NCI-H82 treated with DMSO at 0.1 percent for 48 hours (cell line): ENCODE measurements at regions not wholly inside any gene's neighbourhood (a gene's known extent, or its start where the extent isn't known, plus 50 kb on each side); places are given as distances from the start of the nearest gene placed in this dataset.
"Not testable (repeated sequence)": the region's sequence is repeated elsewhere in the genome, so short reads cannot be mapped to it uniquely, and the experiment has no call there.

Source experiments
- DNase-seq: peaks from one replicate; lab custom pipeline; 2025; ENCODE audit not compliant: unreplicated experiment; lab: John Stamatoyannopoulos, UW

DNA sequence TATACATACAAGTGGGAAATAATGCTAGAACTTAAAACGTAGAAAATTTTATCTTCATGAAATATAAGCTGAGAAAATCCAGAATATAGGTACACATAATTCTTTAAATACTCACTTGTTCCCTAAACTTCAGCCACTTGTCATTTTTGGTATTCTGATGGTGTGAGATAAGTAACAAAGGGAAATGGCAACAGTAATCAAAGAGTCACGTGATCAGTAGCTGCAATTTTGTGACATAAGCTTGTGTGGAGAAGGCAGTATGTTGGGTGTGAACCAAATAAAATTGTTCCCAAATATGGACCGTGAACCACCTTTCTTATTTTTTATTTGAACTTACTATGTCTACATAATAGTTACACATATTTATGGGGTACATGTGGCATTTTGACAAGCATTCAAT is 650.3 kb upstream of the ADARB2 start:
- no peak for DNase-seq

DNA sequence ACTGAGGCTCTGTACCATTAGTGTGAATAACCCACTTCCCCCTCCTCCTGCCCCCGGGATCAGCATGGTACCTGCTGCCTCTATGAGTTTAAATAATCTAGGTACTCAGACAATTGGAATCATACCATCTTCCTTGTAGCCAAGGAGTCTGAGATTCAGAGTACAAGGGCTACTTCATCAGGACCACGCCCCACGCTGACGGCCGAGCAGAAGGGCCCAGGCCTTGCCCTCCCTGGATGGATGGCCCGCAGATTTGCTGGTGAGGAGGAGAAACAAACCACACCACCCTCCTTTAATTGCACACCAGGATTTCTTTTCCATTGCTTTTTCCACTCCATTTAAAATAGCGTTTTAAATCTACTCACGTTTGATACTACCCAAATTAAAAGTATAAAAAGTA is 649.9 kb upstream of the ADARB2 start:
- no peak for DNase-seq

DNA sequence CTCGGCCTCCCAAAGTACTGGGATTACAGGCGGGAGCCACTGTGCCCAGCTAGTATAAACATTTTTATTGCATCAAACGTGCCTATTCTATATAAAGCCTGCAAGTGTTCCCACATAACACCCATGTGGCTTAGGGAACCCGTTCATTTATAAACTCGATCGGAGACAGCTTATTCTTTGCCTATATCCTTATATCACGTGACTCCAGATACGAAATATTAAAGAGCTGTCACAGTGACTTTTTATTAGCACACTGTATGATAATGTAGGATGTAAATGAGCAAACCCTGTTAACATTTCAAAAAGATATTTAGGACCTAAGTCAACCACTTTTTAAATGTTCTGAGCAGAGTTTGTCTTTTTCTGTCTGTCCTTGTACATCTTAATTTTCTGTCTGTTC is 642.9 kb upstream of the ADARB2 start:
- no peak for DNase-seq

DNA sequence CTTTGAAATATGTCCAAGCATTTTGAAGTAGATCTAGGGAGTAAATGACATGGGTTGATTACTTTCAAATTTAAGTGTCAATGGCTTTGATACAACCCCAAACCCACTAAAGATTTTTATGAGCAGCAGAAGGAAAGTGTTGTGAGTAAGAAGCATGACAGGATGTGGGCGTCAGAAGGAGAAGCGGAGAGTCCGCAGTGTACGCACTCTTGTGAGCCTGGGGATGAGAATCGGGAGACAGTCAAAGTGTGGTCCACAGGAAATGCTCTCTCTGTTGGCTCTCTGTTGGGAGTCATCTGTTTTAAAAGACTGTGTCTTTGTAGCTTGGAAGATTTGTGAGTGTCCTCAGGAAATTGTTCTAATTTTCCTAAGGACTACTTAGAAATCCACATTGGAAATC is 629.8 kb upstream of the ADARB2 start:
- no peak for DNase-seq

DNA sequence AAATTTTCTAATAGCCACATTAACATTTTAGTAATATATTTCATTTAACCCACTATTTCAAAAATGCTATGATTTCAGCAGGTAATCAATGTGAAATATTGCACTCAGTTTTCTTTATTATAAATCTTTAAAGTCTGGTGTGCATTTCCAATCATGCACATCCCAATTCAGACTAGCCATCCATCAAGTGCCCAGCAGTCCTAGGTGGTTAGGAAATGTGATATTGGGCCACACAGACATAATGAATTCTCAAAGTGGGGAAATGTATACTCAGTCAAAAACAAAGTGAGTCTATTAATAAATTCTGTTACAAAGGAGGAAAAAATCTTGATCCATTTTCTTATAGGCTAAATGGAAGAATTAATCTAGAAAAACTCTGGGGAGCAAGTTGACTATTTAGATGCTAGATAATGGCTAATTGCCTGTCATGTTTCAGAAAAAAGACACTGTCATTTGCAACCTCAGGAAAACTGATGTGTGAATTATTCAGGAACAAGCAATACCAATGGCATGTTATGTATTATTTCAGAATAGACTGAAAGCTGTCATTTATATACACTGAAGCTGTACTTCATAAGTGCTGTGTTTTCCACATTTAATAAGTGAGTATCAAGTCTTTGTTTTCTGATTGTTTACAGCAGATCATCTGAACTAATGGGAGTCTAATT is 629.1 kb upstream of the ADARB2 start:
- DNase-seq: no peak

DNA sequence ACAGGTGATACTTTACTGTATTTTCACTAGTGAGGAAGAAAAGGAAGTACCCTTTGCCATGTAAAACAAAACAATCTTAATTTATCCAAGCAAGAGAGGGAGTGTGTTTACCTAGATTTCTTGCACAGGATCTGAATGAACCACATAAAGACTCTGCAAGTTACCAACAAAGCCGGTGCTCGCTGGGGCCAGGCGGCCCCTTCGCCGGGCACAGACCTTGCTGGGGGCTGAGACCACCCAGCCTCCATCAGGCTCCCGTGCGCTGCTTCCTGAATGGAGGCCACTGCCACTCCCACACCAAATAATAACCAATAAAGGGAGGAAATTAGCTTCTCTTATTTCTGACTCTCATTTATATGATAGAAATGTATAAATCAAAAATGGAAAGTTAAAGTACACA is 625.0 kb upstream of the ADARB2 start:
- no peak for DNase-seq

DNA sequence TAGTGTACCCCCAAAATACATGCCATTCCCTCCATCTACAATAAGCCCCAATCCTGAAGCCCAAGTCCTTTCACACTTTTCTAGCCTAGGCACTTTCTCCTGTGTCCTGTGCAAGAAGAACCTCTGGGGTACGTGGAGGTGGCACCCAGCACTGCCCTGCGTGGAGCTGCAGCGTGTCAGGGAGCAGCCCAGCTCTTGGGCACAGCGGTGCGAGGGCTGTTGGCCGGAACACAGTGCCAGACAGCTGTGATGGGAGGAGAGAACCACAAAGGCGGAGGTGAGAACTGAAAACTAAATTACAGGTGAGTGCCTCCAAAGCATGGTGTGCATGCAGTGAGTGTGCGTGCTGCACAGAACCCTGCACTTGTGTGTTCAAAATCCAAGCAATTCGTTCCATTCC is 621.3 kb upstream of the ADARB2 start:
- no peak for DNase-seq

DNA sequence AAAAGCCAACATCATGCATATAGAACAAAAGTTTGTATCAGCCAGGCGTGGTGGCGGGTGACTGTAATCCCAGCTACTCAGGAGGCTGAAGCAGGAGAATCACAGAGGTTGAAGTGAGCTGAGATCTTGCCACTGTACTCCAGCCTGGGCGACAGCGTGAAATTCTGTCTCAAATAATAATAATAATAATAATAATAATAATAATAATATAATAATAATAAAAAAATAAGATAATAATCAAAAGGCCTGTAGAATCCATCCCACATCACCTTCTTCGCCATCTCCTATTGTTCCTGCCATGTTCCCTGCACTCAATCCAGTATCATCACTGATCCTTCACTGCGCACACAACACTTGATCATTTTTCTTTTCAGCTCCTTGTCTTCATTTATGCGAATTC is 619.3 kb upstream of the ADARB2 start:
- DNase-seq: no peak

DNA sequence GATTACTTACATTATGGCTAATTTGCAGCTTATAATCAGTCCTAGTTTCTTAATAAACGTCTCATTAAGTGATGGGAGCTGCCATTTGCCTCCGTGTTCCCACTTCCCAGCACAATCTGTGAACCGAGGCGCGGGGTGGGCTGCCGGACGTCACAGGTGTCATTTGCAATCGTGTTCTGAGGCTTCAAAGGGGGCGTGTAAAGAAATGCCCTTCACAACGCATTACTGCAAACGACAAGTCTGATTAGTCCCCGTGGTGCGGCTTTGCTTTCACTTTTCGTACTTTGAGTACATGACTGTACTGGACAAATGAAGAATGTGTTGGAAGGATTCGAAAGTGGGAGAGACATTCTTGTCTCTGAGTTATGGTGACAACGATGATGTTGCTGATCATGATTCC is 614.2 kb upstream of the ADARB2 start:
- DNase-seq: no peak

DNA sequence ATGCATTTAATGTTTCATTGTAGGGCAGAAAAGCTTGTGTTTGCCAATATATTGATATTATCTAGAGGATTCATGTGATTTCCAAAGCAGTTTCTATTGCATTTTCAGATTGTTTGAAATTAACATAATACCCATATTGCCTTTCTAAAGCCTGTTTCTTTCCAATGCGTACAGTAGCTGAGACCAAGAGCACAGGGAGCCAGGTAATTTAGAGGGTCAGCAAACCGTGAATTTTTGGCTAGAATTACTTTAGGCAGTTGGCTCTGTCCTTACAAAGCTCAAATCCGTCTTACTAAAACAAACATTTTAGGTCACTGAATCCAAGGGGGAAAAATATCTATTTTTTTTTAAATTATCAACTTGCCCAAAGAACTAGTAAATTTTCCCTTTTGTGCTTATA is 604.9 kb upstream of the ADARB2 start:
- DNase-seq: no peak

DNA sequence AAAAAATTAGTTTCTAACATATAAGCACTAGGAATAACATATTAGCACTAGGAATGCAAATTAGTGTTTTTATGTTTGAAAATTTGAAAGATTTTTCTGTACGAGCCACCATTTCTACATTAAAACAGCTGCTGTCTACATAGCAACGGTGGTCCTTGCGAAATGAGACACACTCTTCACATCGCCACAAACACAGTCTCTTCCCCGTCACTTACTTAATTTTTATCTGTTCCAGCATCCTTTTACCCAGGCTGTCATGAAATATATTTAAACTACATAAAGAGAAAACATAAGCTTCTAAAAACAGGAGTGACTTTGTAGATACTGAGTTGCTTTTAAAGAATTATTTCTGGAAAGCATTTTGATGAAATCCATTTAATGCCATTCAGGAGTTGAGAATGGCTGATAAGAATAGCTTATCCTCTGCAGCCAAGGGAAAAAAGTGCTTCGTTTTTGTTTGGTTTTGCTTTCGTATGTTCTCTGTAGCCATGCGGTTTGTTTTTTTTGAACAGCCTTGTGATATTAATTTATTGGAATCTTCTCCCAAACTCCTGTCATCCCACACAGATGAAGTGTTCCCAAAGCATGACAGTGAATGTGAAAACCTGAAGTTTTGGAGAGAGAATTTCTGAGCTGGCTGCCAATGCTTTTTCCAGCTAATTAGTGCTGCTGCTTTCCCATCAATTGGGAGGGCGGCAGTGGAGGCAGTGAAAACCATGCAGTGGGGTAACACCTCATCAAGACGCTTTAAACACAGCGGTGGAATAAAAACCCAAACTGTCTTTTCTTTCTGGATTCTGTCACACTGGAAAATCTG is 603.7 kb upstream of the ADARB2 start:
- DNase-seq: no peak

DNA sequence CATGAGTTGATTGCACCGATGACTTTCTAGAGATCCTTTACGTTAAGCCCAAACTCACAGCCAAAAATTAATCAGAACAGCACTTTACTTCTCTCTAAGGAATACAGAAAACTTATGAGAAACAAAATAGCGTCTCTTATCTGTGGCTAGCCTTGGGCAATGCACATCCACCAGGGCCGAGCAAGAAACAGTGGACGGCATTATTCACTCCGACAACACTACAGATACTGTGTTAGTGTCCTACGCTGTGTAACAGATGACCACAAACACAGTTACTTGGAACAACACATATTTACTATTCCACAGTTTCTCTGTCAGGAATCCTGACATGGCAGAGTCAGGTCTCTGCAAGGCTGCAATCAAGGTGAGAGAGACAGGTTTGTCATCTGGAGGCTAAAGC is 598.3 kb upstream of the ADARB2 start:
- DNase-seq: no peak

DNA sequence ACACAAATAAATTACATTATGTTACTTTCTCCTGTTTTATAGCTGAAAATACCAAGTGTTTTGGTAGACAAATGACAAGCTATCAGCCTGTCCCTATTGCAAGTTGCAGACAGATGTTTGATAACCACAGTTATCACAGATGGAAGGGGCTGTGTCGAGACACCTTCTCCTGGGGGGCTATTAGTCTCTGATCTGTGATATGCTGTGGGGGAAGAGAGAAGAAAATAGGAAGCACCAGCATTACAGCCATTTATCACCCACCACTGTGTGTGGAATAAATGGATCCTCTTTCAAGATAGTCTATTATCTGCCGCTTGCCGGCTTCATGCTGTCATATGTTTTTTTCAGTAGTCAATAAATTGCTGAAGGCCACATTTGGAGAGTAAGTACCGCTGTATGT is 597.2 kb upstream of the ADARB2 start:
- DNase-seq: no peak

DNA sequence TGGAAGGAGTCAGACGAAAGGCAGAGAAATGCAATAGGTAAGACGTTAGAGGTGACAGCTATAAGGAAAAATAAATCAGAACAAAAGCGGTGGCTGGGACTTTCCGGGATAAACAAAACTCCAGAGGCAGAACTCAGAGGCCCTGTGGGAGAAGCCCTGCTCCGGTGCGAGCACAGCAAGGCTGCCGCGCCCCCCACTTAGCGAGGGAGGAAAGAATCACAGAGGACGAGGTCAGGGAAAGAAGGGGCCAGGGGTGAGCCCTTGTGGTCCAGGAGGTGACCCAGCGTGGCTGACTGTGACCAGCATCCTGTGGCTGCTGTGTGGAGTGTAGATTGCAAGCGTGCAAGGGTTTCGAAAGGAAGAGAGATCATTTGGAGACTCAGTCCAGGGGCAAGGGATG is 591.8 kb upstream of the ADARB2 start:
- no peak for DNase-seq

DNA sequence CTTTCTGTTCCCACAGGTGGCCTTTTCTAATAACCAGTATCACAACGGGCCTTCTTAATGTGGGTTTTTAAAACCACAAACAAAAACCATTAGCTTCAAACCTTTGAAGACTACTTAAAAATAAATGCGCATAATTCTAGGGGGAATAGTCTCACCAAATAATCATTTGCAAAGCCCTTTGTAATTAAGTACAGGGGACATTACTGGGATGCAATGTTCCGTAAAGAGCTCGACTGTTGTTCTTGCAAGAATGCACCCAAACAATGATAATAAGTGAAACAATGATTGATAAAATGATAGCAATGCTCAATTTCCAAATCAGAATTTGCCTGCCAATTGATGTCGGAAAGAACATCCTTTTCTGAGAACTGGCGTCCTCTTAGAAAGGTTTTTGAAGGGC is 589.1 kb upstream of the ADARB2 start:
- no peak for DNase-seq

DNA sequence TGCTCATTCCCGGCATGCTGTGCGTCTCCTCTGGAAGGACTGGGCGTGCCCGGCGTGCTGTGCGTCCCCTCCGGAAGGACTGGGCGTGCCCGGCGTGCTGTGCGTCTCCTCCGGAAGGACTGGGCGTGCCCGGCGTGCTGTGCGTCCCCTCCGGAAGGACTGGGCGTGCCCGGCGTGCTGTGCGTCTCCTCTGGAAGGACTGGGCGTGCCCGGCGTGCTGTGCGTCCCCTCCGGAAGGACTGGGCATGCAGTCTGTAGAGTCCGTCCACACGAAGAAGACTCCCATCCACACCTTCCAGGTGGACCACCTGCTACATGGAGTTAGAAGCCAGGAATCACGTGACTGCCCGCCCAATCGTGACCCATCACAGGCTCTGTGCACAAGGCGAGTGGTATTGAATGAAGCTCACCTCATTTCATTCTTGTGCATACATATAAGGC is 577.7 kb upstream of the ADARB2 start:
- DNase-seq: not testable (repeated sequence)

DNA sequence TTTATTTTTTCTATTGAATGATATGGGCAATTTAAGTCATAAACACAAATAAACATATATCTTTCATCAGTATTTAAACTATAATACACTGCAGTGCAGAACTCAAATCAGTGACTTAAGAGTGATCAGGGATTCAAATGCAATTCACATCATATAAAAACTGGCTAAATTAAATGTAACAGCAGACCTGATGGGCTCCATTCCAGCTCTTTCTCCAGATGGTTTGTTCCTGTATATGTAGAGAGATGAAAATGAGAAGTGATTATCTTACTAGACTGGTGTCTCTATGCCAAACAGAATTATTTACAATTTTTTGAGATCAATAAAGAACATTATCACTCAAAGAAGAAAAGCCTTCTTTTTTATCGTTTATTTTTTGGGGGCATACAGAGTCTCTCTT is 568.8 kb upstream of the ADARB2 start:
- no peak for DNase-seq

DNA sequence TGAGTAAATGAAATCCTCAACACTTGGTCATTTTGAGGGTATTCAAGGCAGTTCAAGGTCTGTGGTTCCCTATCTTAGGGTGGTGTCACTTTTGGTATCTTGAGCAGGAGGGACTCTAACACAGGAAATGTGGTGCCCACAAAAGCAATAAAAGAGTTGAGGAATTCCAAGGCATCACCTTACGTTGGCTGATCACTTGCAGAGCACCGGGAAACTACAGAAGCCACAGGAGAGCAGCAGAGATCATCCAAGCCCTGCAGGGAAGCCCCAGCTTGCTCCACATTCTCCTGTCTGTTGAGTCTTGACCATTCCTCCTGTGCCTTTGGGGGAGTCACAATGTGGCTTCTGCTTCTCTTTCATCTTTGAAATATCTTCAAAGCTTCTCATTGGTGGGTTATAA is 565.8 kb upstream of the ADARB2 start:
- no peak for DNase-seq

DNA sequence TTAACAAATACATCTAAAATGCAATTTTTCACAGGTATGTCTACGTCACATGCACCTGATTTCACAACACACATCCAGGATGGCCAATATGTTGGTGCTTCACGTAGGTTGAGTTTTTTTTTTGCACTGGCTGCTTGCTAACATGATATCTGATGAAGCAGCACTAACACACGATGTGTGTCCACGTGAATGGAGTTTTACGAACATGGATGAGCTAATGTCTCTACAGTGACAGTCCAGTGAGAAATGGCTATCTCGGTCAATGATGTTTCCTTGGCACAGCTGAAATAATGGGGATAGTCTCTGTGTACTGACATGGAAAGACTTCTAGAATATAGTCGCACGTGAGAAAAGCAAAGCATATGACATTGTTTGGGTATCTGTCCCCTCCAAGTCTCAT is 563.9 kb upstream of the ADARB2 start:
- no peak for DNase-seq

DNA sequence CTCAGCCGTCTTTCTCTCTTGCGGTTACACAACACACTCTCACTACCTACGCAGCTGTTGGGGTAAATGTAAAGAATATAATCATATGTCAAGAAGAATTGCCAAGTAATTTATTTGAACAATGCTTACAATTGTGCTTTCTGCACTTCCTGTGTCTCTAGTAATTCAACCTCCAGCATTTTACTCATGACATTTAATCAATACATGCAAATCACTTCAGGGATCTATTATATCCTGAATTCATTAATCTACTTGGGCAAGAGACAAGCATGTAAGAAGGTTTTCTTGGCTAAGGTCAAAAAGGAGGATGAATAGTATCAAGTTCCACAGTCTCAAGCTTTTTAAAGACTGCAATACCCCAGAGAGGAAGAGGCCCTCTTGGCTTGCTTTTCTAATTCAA is 562.9 kb upstream of the ADARB2 start:
- no peak for DNase-seq

DNA sequence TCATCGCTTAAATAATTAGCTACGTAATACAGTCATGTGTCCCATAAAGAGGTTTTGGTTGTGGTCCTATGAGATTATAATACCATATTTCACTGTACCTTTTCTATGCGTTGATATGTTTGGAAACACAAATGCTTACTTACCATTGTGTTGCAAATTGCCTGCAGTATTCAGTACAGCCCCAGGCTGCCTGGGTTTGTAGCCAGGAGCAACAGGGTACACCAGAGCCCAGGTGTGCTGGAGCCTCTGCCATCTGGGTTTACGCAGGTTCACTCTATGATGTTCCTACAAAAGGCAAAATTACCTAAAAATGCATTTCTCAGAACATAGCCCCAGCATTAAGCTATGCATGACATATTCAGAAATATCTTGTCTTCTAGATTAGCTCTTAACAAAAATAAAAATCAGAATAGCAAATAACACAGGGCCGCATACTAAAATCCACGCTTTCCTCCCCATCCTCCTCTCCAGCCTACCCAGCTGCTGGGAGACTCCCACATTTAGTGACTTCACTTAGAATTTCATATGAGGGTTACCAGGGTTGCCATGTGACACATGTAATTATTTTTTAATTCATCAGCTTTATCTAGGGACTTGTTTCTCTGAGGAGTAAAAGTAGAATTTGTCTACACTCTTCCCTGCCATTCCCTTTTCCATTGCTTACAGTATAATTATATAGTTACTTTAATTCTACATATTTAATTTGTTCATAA is 559.0 kb upstream of the ADARB2 start:
- no peak for DNase-seq

DNA sequence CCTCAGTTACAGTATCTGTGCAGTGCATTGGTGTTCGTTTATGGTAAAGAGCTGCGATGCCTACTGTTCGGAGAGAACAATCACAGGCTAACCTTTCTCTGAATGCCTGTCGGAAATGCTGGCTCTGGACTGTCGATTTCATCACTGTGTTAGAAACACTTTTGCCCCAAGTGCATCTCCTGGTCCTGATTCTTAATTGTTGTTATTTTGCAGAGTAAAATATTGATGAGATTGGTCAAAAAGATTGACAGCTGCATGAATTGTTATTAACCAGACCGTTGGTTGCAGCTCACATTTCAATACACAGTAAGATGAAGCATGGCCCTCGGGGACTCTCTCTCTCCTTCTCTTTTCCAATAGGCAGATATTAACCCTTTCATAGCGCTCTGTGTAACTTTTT is 557.4 kb upstream of the ADARB2 start:
- no peak for DNase-seq
